COLO668 (cell line): ENCODE measurements at regions not wholly inside any gene's neighbourhood (a gene's known extent, or its start where the extent isn't known, plus 50 kb on each side); places are given as distances from the start of the nearest gene placed in this dataset.

Experiments
- DNase-seq: peaks from one replicate; lab custom pipeline; 2025; ENCODE audit not compliant: unreplicated experiment; lab: John Stamatoyannopoulos, UW

GRCh38 chr5:85813146-85813545 lies 804.6 kb upstream of the COX7C start:
- no peak for DNase-seq

- no peak for DNase-seq
Observed at GRCh38 chr5:85814596-85814995, 803.1 kb upstream of the COX7C start.

DNA sequence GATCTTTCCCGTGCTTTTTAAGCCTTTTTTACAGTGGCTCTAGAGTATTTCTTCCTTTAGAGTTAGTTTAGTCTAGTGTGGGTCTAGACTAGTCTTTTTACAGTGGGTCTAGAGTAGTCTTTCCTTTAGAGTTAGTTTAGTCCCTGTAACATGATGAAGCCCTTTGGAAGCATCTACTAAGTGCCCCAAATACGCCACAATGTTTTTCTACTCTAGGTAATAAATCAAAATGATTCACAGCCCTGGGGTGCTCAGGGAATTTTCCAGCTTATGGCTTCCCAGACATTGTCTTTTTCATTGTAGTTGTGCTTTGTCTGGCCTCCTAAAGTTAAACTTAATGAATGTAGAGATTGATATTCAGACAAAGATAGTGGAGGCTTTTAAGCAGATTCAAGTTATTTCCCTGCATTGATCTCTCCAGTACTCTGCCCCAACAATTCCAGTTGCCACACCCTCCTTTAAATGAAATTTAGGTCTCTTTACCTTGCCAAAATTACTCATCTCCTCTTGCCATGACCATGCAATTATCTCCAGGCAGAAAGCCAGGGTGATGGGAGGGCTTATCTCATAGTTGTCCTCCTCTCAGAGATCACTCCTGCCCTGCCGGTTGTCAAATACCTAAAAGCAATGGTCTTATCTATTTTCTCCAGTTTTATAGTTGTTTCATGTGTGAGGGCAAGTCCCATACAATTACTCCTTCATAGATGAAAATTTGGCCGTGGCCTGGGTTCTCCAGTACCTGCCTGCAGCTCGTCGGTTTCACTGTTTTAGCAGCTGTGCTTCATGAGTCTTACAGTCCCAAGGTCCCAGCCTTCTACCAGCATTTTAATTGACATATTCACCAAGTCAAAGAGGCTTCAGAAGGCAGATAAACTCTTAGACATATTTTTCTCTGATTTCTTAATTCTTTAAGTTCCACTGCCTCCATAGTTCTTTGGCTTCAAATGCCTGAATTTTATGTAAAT lies 794.0 kb upstream of the COX7C start:
- no peak for DNase-seq

- no peak for DNase-seq
Observed at GRCh38 chr5:85838781-85839180, 779.0 kb upstream of the COX7C start.

DNA sequence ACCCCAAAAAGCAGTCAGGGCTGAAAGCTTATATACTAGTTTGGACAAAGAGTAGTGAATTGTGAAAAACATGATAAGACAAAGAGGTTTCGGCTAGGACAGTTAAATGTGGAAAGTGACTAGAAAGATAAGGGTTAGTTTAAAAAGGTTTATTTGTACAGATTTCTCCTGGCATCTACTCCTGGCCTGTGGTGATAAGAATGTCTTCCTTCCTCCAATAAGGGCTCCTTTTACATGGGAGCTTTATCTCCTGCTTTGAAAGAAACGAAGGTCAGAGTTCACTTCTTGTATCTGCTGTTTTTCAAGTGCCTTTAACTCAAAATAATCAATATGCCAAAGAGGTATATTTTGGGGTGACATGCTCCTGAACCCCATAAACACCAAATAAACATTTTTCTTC lies 776.1 kb upstream of the COX7C start:
- DNase-seq, result no peak

- DNase-seq, result no peak
Observed at GRCh38 chr5:85843535-85843934, 774.2 kb upstream of the COX7C start.

- DNase-seq, result no peak
Observed at GRCh38 chr5:85849411-85849810, 768.3 kb upstream of the COX7C start.

- no peak for DNase-seq
Observed at GRCh38 chr5:85865296-85865695, 752.4 kb upstream of the COX7C start.

- no peak for DNase-seq
Observed at GRCh38 chr5:85868070-85868469, 749.7 kb upstream of the COX7C start.

DNA sequence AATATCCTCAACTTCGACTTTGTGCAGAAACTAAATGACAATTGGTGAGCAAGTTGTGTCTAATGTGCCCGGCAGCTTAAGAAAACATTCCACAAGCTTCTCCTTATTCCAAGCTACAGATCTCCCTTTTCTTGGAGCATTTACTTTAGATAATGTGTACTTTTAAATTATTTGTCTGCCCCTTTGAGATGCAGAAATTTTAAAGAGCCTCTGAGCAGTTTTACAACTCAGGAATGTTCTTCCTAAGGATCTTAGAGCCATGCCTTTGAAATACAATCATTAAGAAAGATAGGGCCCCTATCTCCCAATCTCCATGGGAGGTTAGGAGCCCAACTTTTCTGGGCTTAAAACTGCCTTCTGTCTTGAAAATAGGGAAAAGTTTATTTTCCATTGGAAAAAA lies 723.7 kb upstream of the COX7C start:
- DNase-seq, result no peak

DNA sequence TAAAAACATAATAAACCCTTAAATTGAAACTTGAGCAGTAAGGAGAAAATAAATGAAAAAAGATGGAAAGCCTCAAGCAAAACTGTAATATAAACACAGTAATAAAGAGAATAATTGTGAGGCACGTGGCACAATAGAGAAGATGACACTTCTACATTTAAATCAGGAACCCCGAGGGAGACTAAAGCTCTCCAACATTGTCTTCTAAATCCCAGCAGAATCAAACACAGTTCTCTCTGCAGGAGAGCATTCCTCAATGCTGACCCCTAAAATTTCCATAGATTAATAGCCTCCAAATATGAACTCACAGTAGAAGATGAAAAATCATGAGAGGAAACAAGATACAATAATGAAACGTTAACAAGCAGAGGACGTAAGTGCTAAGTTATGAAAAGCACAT lies 721.2 kb upstream of the COX7C start:
- no peak for DNase-seq

GRCh38 chr5:85906460-85906859 lies 711.3 kb upstream of the COX7C start:
- DNase-seq, result no peak

GRCh38 chr5:85910335-85910734 lies 707.4 kb upstream of the COX7C start:
- DNase-seq, result no peak

DNA sequence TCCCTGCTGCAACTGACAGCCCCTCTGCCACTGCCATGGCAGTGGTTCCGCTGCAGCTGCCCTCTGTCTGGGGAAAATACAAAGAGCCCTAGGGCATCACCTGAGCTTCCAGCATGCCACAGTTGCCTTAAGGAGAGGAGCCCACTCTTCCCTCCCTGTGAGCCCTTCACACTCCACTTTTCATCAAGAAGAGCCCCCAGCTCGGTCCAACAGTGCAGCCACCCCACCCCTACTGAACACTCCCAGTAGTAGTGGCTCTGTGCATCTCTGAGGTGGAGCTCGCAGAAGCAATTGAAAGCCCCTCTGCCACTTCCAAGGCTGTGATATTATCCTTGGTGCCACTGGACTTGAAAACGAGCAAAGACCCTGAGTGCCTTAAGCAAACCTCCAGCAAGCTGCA lies 696.8 kb upstream of the COX7C start:
- no peak for DNase-seq

- no peak for DNase-seq
Observed at GRCh38 chr5:85921590-85921989, 696.2 kb upstream of the COX7C start.

GRCh38 chr5:85927632-85928031 lies 690.1 kb upstream of the COX7C start:
- no peak for DNase-seq

DNA sequence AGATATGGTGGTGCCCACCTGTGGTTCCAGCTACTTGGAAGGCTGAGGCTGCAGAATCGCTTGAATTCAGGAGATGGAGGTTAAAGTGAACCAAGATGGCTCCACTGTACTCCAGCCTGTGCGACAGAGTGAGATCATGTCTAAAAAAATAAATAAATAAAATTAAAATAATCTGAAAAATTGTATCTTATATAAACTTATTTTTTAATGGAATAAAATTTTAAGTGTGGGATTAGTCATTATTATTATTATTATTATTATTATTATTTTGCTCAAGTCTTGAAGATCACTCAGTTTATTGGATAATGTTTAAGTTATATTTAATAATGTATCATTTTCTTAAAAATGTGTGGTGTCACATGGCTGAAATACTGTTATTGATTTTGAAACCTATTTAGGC lies 688.0 kb upstream of the COX7C start:
- DNase-seq, result no peak

DNA sequence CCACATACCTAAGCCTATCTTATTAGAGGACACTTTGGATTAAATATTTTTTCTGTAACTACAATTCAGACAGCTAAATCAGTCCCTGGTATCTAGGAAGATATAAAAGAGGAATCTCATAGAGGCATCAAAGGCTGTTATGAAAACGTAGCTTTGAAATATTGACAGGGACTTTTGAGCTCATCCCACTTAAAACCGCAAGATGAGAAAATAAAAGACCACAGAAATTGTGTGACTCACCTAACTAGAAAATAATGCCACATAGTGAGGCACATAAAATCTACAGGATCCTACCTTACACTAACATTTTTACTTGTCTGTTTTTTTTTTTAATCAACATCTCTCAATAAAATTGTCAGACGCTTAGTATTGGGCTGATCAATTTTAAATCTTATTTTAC lies 686.5 kb upstream of the COX7C start:
- DNase-seq, result no peak

GRCh38 chr5:85938201-85938600 lies 679.5 kb upstream of the COX7C start:
- no peak for DNase-seq

DNA sequence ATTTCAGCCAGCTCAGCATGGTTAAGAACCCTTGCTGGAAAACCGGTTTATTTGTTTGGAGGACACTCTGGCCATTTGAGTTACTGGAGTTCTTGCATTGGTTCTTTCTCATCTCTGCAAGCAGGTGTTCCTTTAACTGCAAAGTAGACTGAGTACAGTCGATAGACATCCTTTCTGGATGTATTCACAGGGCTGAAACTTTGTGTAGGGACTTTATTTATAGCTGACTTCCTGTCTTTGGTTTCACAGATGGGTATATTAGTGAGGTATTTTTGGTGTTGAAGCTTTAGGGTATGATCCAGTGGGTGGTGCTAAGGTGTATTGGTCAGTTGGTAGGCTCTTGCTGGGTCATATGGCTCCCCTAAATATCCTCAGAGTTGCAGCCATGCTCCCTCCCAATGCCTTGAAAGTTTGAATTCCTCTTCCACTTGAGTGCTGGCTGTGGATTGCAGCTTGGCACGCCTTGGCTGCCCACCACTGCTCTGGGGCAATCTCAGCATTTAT lies 666.0 kb upstream of the COX7C start:
- no peak for DNase-seq

DNA sequence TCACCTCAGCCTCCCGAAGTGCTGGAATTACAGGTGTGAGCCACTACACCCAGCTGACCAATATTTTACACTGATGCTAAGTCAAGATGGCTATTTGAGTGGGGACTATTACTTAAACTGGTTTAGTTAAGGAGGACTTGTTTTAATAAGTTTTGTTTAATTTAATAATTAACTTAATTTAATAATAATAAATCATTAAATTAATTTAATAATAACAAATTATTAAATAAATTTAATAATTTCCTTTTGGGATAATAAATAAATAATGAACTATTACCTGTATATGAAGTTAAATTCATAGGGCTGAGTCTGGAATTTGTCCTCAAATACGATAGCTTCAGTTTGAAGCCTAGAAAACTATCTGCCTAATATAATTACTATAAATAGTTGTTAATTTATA lies 665.1 kb upstream of the COX7C start:
- no peak for DNase-seq

DNA sequence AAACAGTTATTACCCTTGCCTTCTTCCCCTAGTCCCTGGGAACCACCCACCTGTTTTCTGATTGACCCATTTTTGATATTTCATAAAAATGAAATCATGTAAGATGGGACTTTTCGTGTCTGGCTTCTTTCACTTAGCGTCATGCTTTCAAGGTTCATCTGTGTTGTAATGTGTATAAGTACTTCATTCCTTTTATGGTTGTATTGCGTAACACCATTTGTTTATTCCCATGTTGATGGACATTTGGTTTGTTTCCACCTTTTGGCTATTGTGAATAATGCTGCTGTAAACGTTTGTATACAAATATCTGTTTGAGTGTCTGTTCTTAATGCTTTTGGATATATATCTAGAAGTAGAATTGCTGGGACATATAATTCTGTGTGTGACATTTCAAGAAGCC lies 650.1 kb upstream of the COX7C start:
- no peak for DNase-seq

GRCh38 chr5:85972539-85972938 lies 645.2 kb upstream of the COX7C start:
- DNase-seq, result no peak
